ENCODE measurements at regions not wholly inside any gene's neighbourhood (a gene's known extent, or its start where the extent isn't known, plus 50 kb on each side); places are given as distances from the start of the nearest gene placed in this dataset.

DNA sequence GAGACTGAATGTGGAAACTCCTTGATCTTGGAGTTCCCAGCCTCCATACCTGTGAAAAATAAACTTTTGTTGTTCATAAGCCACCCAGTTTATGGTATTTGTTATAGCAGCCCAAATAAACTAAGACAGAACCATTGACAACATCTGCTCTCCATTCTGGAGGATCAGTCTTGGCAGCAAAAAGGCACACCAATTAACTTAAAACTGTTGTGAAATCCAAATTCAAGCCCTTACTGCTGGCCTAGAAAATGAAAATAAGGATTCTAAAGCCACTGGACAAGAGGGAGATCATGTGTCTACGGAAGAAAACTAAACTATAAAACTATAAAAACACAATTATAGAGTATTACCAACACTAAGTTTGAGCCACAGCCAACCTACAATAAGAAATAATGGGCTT, 172.1 kb upstream of the RNPC3 start:
- TF ChIP-seq, protein P1, sequence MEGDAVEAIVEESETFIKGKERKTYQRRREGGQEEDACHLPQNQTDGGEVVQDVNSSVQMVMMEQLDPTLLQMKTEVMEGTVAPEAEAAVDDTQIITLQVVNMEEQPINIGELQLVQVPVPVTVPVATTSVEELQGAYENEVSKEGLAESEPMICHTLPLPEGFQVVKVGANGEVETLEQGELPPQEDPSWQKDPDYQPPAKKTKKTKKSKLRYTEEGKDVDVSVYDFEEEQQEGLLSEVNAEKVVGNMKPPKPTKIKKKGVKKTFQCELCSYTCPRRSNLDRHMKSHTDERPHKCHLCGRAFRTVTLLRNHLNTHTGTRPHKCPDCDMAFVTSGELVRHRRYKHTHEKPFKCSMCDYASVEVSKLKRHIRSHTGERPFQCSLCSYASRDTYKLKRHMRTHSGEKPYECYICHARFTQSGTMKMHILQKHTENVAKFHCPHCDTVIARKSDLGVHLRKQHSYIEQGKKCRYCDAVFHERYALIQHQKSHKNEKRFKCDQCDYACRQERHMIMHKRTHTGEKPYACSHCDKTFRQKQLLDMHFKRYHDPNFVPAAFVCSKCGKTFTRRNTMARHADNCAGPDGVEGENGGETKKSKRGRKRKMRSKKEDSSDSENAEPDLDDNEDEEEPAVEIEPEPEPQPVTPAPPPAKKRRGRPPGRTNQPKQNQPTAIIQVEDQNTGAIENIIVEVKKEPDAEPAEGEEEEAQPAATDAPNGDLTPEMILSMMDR (IDR thresholded peaks at IDR 0.05), result no peak
- TF ChIP-seq POLR2A (IDR thresholded peaks at IDR 0.05), result no peak
- TF ChIP-seq EP300 (IDR thresholded peaks at IDR 0.05), result no peak

All from sigmoid colon (tissue), 4 donors.